Duodenal mucosa (tissue), 2 donors: ENCODE measurements at regions not wholly inside any gene's neighbourhood (a gene's known extent, or its start where the extent isn't known, plus 50 kb on each side); places are given as distances from the start of the nearest gene placed in this dataset.
"Not testable (repeated sequence)": the region's sequence is repeated elsewhere in the genome, so short reads cannot be mapped to it uniquely, and the experiment has no call there.

Experiments used
- H3K27ac ChIP-seq: one replicate; pipeline ENCODE4 v1.7.0; 2013; ENCODE audit warnings: low read depth, low read length
- H3K27me3 ChIP-seq, 2 donors: one replicate each; pipeline ENCODE4 v1.7.0; 2013; ENCODE audit warnings: low read length in 2 of 2, control low read depth in 1 of 2; ENCODE audit not compliant: insufficient read depth in 2 of 2, control insufficient read depth in 1 of 2
- H3K36me3 ChIP-seq, 2 donors: one replicate each; pipeline ENCODE4 v1.7.0; 2013; ENCODE audit warnings: low read length in 2 of 2, control low read depth in 1 of 2; ENCODE audit not compliant: insufficient read depth in 2 of 2, control insufficient read depth in 1 of 2
- H3K4me1 ChIP-seq, 2 donors: one replicate each; pipeline ENCODE4 v1.7.0; 2013; ENCODE audit warnings: low read length in 2 of 2, control low read depth in 1 of 2; ENCODE audit not compliant: insufficient read depth in 2 of 2, control insufficient read depth in 1 of 2
- H3K4me3 ChIP-seq, 2 donors: one replicate each; pipeline ENCODE4 v1.7.0; 2013; ENCODE audit warnings: low read length in 2 of 2, low read depth in 1 of 2
- H3K9ac ChIP-seq, 2 donors: one replicate each; pipeline ENCODE4 v1.7.0; 2013; ENCODE audit warnings: low read length in 2 of 2, low read depth in 1 of 2
- H3K9me3 ChIP-seq, 2 donors: one replicate each; pipeline ENCODE4 v1.7.0; 2013; ENCODE audit warnings: low read length in 2 of 2, control low read depth in 1 of 2; ENCODE audit not compliant: control insufficient read depth in 1 of 2

- Histone ChIP-seq H3K4me1 (no peaks in the 10 kb centered on the region), H3K9me3 (no peaks in the 10 kb centered on the region), H3K4me3 (no peak overlapping the region), H3K27me3 (no peaks in the 10 kb centered on the region), H3K9ac (no peak overlapping the region), H3K27ac (no peak overlapping the region), H3K36me3 (no peaks in the 10 kb centered on the region)
These were observed 324.7 kb upstream of the KAZN start for GRCh38 chr1:14273811-14274210.

- H3K27me3 ChIP-seq, H3K27ac ChIP-seq, H3K4me3 ChIP-seq, H3K9me3 ChIP-seq, H3K4me1 ChIP-seq, H3K9ac ChIP-seq, H3K36me3 ChIP-seq: not testable (repeated sequence)
These were observed 318.6 kb upstream of the KAZN start for GRCh38 chr1:14279891-14280290.

GRCh38 chr1:14280909-14281308 lies 317.6 kb upstream of the KAZN start:
- no peaks in the 10 kb centered on the region for H3K9me3 ChIP-seq
- H3K27me3 ChIP-seq, result no peaks in the 10 kb centered on the region
- H3K27ac ChIP-seq, result no peak overlapping the region
- no peak overlapping the region for H3K4me3 ChIP-seq
- no peaks in the 10 kb centered on the region for H3K4me1 ChIP-seq
- H3K36me3 ChIP-seq, result no peaks in the 10 kb centered on the region
- H3K9ac ChIP-seq, result no peak overlapping the region

- Histone ChIP-seq H3K27me3 (no peaks in the 10 kb centered on the region), H3K4me3 (no peak overlapping the region), H3K9me3 (no peaks in the 10 kb centered on the region), H3K9ac (no peak overlapping the region), H3K27ac (no peak overlapping the region), H3K36me3 (no peaks in the 10 kb centered on the region), H3K4me1 (no peaks in the 10 kb centered on the region)
These were observed 317.1 kb upstream of the KAZN start for GRCh38 chr1:14281412-14281811.

GRCh38 chr1:14282707-14283106 lies 315.8 kb upstream of the KAZN start:
- Histone ChIP-seq H3K27ac (no peak overlapping the region), H3K9ac (no peak overlapping the region), H3K4me3 (no peak overlapping the region), H3K27me3 (no peaks in the 10 kb centered on the region), H3K4me1 (no peaks in the 10 kb centered on the region), H3K36me3 (no peaks in the 10 kb centered on the region), H3K9me3 (no peaks in the 10 kb centered on the region)

GRCh38 chr1:14285238-14285637 lies 313.2 kb upstream of the KAZN start:
- H3K9ac ChIP-seq, result no peak overlapping the region
- H3K4me3 ChIP-seq, result no peak overlapping the region
- no peaks in the 10 kb centered on the region for H3K36me3 ChIP-seq
- no peaks in the 10 kb centered on the region for H3K9me3 ChIP-seq
- no peak overlapping the region for H3K27ac ChIP-seq
- H3K27me3 ChIP-seq, result no peaks in the 10 kb centered on the region
- H3K4me1 ChIP-seq, result no peaks in the 10 kb centered on the region

GRCh38 chr1:14291182-14291581 lies 307.3 kb upstream of the KAZN start:
- H3K9me3 ChIP-seq, H3K27me3 ChIP-seq, H3K4me3 ChIP-seq, H3K27ac ChIP-seq, H3K36me3 ChIP-seq, H3K4me1 ChIP-seq, H3K9ac ChIP-seq: not testable (repeated sequence)

GRCh38 chr1:14292520-14292919 lies 306.0 kb upstream of the KAZN start:
- Histone ChIP-seq H3K4me1 (no peaks in the 10 kb centered on the region), H3K36me3 (no peaks in the 10 kb centered on the region), H3K9ac (no peak overlapping the region), H3K9me3 (no peaks in the 10 kb centered on the region), H3K27ac (no peak overlapping the region), H3K4me3 (no peak overlapping the region), H3K27me3 (no peaks in the 10 kb centered on the region)

- H3K27ac ChIP-seq, result no peak overlapping the region
- no peak overlapping the region for H3K9ac ChIP-seq
- H3K9me3 ChIP-seq, result no peaks in the 10 kb centered on the region
- no peak overlapping the region for H3K4me3 ChIP-seq
- no peaks in the 10 kb centered on the region for H3K36me3 ChIP-seq
- no peaks in the 10 kb centered on the region for H3K4me1 ChIP-seq
- no peaks in the 10 kb centered on the region for H3K27me3 ChIP-seq
These were observed 304.5 kb upstream of the KAZN start for GRCh38 chr1:14294006-14294405.

- Histone ChIP-seq H3K4me1 (no peaks in the 10 kb centered on the region), H3K4me3 (no peak overlapping the region), H3K27ac (no peak overlapping the region), H3K27me3 (no peaks in the 10 kb centered on the region), H3K36me3 (no peaks in the 10 kb centered on the region), H3K9ac (no peak overlapping the region), H3K9me3 (no peaks in the 10 kb centered on the region)
These were observed 303.5 kb upstream of the KAZN start for GRCh38 chr1:14294860-14295536.

GRCh38 chr1:14296795-14297194 lies 301.7 kb upstream of the KAZN start:
- H3K9ac ChIP-seq, result no peak overlapping the region
- no peaks in the 10 kb centered on the region for H3K27me3 ChIP-seq
- no peaks in the 10 kb centered on the region for H3K9me3 ChIP-seq
- H3K4me3 ChIP-seq, result no peak overlapping the region
- H3K27ac ChIP-seq, result no peak overlapping the region
- no peaks in the 10 kb centered on the region for H3K36me3 ChIP-seq
- H3K4me1 ChIP-seq, result no peaks in the 10 kb centered on the region
